ENCODE measurements at regions not wholly inside any gene's neighbourhood (a gene's known extent, or its start where the extent isn't known, plus 50 kb on each side); places are given as distances from the start of the nearest gene placed in this dataset.

- Histone ChIP-seq H3K4me3 (ENCODE audit: low read length) (peak overlapping the region; percentile 85), H3K9ac (ENCODE audit: low read length) (peak overlapping the region; percentile 74), H3K36me3 (replicated peaks; ENCODE audit: low read depth, low read length) (no peaks in the 10 kb centered on the region), H3K27ac (ENCODE audit: low read length) (no peak overlapping the region), H3K27me3 (ENCODE audit: low read depth, low read length) (peaks cover 4% of the 10 kb centered on the region; the same call in 1 of the 2 replicates), H3K4me2 (ENCODE audit: low read length) (peak overlapping the region; percentile 56), H3K4me1 (ENCODE audit: low read length) (peaks cover 25% of the 10 kb centered on the region), H4K20me1 (ENCODE audit: insufficient read depth, low read length) (no peaks in the 10 kb centered on the region), H2AFZ (ENCODE audit: low read depth, low read length) (peak overlapping the region; percentile 49; the same call in 1 of the 2 replicates), H3K9me3 (ENCODE audit: insufficient read depth, low read length) (no peaks in the 10 kb centered on the region), H3K79me2 (ENCODE audit: low read length) (no peaks in the 10 kb centered on the region)
- TF ChIP-seq, protein P1, sequence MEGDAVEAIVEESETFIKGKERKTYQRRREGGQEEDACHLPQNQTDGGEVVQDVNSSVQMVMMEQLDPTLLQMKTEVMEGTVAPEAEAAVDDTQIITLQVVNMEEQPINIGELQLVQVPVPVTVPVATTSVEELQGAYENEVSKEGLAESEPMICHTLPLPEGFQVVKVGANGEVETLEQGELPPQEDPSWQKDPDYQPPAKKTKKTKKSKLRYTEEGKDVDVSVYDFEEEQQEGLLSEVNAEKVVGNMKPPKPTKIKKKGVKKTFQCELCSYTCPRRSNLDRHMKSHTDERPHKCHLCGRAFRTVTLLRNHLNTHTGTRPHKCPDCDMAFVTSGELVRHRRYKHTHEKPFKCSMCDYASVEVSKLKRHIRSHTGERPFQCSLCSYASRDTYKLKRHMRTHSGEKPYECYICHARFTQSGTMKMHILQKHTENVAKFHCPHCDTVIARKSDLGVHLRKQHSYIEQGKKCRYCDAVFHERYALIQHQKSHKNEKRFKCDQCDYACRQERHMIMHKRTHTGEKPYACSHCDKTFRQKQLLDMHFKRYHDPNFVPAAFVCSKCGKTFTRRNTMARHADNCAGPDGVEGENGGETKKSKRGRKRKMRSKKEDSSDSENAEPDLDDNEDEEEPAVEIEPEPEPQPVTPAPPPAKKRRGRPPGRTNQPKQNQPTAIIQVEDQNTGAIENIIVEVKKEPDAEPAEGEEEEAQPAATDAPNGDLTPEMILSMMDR (IDR thresholded peaks at IDR 0.05; ENCODE audit: low read depth, low read length): no peak
- TF ChIP-seq EZH2phosphoT487 (IDR thresholded peaks at IDR 0.05; ENCODE audit: low read depth): no peak
Observed at GRCh38 chr1:201649761-201650622, 111.1 kb downstream of the NAV1 start.

- H3K36me3 ChIP-seq (replicated peaks; ENCODE audit: low read depth, low read length): no peaks in the 10 kb centered on the region
- no peaks in the 10 kb centered on the region for H3K9me3 ChIP-seq (ENCODE audit: insufficient read depth, low read length)
- TF ChIP-seq EZH2phosphoT487 (IDR thresholded peaks at IDR 0.05; ENCODE audit: low read depth): no peak
- TF ChIP-seq, protein P1 (IDR thresholded peaks at IDR 0.05; ENCODE audit: low read depth, low read length): no peak
- H3K4me1 ChIP-seq (ENCODE audit: low read length): peaks cover 25% of the 10 kb centered on the region
- H3K79me2 ChIP-seq (ENCODE audit: low read length): no peaks in the 10 kb centered on the region
- H3K9ac ChIP-seq (ENCODE audit: low read length): no peak overlapping the region; the same call in 1 of the 2 replicates
- no peak overlapping the region for H2AFZ ChIP-seq (ENCODE audit: low read depth, low read length)
- peak overlapping the region; percentile 85 for H3K4me3 ChIP-seq (ENCODE audit: low read length)
- H3K27me3 ChIP-seq (ENCODE audit: low read depth, low read length): peaks cover 4% of the 10 kb centered on the region; the same call in 1 of the 2 replicates
- H3K27ac ChIP-seq (ENCODE audit: low read length): no peak overlapping the region
- H4K20me1 ChIP-seq (ENCODE audit: insufficient read depth, low read length): no peaks in the 10 kb centered on the region
- peak overlapping the region; percentile 56 for H3K4me2 ChIP-seq (ENCODE audit: low read length)
Observed at GRCh38 chr1:201650623-201650933, 111.7 kb downstream of the NAV1 start.

DNA sequence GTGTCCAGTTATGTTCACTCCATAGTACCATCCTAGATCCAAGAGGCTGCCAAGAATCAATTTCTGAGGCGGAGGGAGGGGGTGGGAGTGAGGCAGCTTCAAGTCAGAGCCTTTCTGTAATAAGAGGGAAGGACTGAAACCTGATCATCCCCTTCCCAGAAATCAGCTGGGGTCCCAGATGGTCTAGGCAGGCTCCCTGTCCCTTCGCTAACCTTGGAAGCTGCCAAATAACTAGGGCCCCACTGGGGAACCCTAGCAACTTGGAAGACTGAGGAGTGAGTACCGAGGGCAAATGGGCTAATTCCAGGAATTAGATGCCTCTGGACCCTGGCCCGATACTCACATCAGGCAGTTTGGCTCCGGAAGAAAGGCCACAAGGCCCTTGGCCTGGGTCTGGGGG, 113.3 kb downstream of the NAV1 start:
- Histone ChIP-seq H3K9ac (ENCODE audit: low read length) (no peak overlapping the region), H3K36me3 (replicated peaks; ENCODE audit: low read depth, low read length) (no peaks in the 10 kb centered on the region), H3K27ac (ENCODE audit: low read length) (no peak overlapping the region), H3K79me2 (ENCODE audit: low read length) (no peaks in the 10 kb centered on the region), H3K4me2 (ENCODE audit: low read length) (no peak overlapping the region), H3K4me1 (ENCODE audit: low read length) (peaks cover 25% of the 10 kb centered on the region), H4K20me1 (ENCODE audit: insufficient read depth, low read length) (no peaks in the 10 kb centered on the region), H3K27me3 (ENCODE audit: low read depth, low read length) (no peaks in the 10 kb centered on the region), H3K4me3 (ENCODE audit: low read length) (no peak overlapping the region), H3K9me3 (ENCODE audit: insufficient read depth, low read length) (no peaks in the 10 kb centered on the region), H2AFZ (ENCODE audit: low read depth, low read length) (no peak overlapping the region)
- TF ChIP-seq, protein P1 (IDR thresholded peaks at IDR 0.05; ENCODE audit: low read depth, low read length): no peak
- TF ChIP-seq EZH2phosphoT487 (IDR thresholded peaks at IDR 0.05; ENCODE audit: low read depth): no peak

DNA sequence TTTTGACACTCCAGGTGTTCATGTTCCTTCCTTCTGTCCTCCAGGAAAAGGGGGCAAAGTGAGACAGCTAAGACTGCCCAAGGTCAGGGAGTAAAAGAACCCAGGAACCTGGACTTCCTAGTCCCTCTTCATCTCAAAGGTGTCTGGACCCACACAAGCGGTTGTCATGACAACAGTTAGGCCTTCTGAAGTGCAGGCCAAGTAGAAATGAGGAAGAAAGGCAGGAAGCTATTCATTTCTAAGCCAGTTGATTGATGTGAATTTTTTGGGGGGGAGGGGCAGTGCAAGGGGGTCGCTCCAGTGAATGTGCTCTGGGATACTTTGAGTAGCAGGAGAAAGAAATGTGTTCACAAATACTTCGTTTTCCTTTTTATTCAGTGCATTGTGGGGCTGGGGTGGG, 114.3 kb downstream of the NAV1 start:
- Histone ChIP-seq H3K36me3 (replicated peaks; ENCODE audit: low read depth, low read length) (no peaks in the 10 kb centered on the region), H3K4me2 (ENCODE audit: low read length) (peak overlapping the region; percentile 21), H3K9me3 (ENCODE audit: insufficient read depth, low read length) (no peaks in the 10 kb centered on the region), H3K9ac (ENCODE audit: low read length) (no peak overlapping the region), H3K79me2 (ENCODE audit: low read length) (no peaks in the 10 kb centered on the region), H3K27me3 (ENCODE audit: low read depth, low read length) (no peaks in the 10 kb centered on the region), H3K27ac (ENCODE audit: low read length) (no peak overlapping the region), H3K4me1 (ENCODE audit: low read length) (peaks cover 25% of the 10 kb centered on the region), H2AFZ (ENCODE audit: low read depth, low read length) (no peak overlapping the region), H4K20me1 (ENCODE audit: insufficient read depth, low read length) (no peaks in the 10 kb centered on the region), H3K4me3 (ENCODE audit: low read length) (no peak overlapping the region)
- TF ChIP-seq, protein P1 (IDR thresholded peaks at IDR 0.05; ENCODE audit: low read depth, low read length): no peak

Data from OCI-LY3 (cell line).